Ovary (tissue), 3 donors: ENCODE measurements at regions not wholly inside any gene's neighbourhood (a gene's known extent, or its start where the extent isn't known, plus 50 kb on each side); places are given as distances from the start of the nearest gene placed in this dataset.

Experiments
- CTCF ChIP-seq, 3 donors: fragments of 450-650 bp in 2 of 3; fragments of 200-600 bp in 1 of 3; IDR thresholded peaks; one replicate each; pipeline versions ENCODE4 v1.5.1 to v1.8.0; 2016 to 2022; ENCODE audit warnings: antibody characterized with exemption in 3 of 3, mild to moderate bottlenecking in 1 of 3
- EP300 ChIP-seq: sonication (generic); formaldehyde crosslinking; IDR thresholded peaks from one replicate; pipeline ENCODE4 v1.6.1; 2017; ENCODE audit warnings: antibody characterized with exemption
- POLR2A ChIP-seq: fragments of 450-650 bp; IDR thresholded peaks from one replicate; pipeline ENCODE4 v1.6.1; 2017; ENCODE audit warnings: antibody characterized with exemption, mild to moderate bottlenecking, moderate library complexity
- donor health status: DM: no; HTN: no; CAD: no.

GRCh38 chr4:11201256-11201655 lies 227.4 kb downstream of the HS3ST1 start:
- no peak for TF ChIP-seq EP300
- no peak for TF ChIP-seq CTCF (IDR thresholded peaks at IDR 0.05)
- TF ChIP-seq POLR2A: no peak
